ENCODE measurements at regions not wholly inside any gene's neighbourhood (a gene's known extent, or its start where the extent isn't known, plus 50 kb on each side); places are given as distances from the start of the nearest gene placed in this dataset.
"Not testable (repeated sequence)": the region's sequence is repeated elsewhere in the genome, so short reads cannot be mapped to it uniquely, and the experiment has no call there.

DNA sequence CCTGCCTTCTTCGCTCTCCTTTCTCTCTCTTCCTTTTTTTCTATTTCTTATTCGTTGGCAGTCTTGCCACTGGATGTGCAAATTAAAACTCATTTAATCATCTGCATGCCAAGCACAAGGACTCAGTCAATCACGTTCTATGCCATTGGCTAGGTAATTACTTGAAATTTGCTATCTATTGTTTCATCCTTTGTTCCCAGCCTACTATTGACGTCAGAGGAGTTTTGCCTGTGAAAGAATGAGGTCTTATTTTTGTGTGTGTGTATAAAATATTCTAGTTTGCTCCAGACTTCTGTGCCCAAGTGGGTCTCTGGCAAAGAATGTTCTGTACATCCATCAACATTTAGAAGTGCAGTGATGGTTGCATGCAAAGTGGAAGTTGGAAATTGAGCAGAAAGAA lies 132.3 kb upstream of the DOK5 start:
- H3K36me3 Mint-ChIP-seq (ENCODE audit: low read depth) = no peaks in the 10 kb centered on the region
- peaks cover 16% of the 10 kb centered on the region for H3K4me1 Mint-ChIP-seq (ENCODE audit: low read depth)
- H3K27ac Mint-ChIP-seq = no peak overlapping the region
- peaks cover 3% of the 10 kb centered on the region for H3K9me3 Mint-ChIP-seq
- no peak overlapping the region for H3K4me3 Mint-ChIP-seq
- H3K27me3 Mint-ChIP-seq (ENCODE audit: low read depth) = no peaks in the 10 kb centered on the region

DNA sequence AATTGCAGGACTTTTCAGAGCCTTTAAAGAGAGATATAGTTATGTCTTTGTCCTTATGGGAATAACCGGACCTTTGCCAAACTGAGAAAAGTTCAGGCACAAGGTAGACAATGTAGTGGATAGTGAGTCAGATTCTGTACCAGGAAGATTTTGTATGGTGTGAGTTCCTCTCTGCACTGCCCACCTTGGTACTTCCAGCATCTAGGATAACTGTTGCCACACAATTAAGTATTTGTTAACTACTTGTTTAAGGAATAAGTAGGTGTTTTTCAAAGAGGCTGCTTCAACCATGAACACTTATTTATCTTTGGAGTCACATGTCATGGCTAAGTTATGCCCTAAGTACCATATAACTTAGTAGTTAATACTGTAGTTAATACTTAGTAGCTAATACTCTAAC lies 131.8 kb upstream of the DOK5 start:
- H3K27ac Mint-ChIP-seq = no peak overlapping the region
- H3K4me1 Mint-ChIP-seq (ENCODE audit: low read depth) = peaks cover 16% of the 10 kb centered on the region
- H3K9me3 Mint-ChIP-seq = peaks cover 3% of the 10 kb centered on the region
- peaks cover 2% of the 10 kb centered on the region for H3K36me3 Mint-ChIP-seq (ENCODE audit: low read depth)
- H3K27me3 Mint-ChIP-seq (ENCODE audit: low read depth) = no peaks in the 10 kb centered on the region
- no peak overlapping the region for H3K4me3 Mint-ChIP-seq

DNA sequence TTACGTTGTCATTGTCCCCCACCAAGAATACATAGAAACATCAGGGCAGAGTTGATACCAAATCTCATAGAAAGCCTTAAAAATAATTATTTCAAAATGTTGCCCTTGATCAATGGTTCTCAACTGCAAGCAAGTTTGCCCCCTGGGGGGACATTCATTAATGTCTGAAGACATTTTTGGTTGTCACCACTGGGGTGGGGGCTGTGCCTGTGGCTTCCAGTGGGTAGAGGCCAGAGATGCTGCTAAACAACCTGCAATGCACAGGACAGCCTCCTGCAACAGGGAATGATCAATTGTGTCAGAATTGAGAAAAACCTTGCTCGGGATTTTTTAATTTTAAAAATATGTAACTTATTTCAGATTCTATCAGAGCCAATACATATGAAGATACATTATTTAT lies 130.6 kb upstream of the DOK5 start:
- H3K4me3 Mint-ChIP-seq = no peak overlapping the region
- peaks cover 3% of the 10 kb centered on the region for H3K36me3 Mint-ChIP-seq (ENCODE audit: low read depth)
- H3K4me1 Mint-ChIP-seq (ENCODE audit: low read depth) = peaks cover 10% of the 10 kb centered on the region
- no peaks in the 10 kb centered on the region for H3K27me3 Mint-ChIP-seq (ENCODE audit: low read depth)
- no peak overlapping the region for H3K27ac Mint-ChIP-seq
- H3K9me3 Mint-ChIP-seq = peaks cover 3% of the 10 kb centered on the region

DNA sequence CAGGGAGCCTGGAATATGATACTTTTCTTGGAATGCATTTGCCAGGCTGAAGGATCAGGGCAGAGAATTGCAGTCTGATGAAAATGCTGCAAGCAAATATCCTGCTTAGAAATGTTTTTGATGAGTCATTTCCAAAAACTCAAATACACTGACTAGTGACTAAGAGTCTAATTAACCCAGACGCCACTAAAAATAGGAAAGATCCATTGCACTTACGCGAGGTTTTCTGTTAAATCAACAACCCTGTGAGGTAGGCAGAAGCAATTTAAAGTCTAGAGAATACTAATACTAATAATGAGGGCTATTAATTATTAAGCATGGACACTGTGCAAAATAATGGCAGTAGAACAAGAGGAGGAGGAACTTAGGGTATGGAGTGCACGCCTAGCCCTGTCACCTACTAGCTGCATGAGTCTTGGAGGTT lies 130.1 kb upstream of the DOK5 start:
- Mint-ChIP-seq H3K4me1 (ENCODE audit: low read depth) (peaks cover 10% of the 10 kb centered on the region), H3K36me3 (ENCODE audit: low read depth) (peaks cover 3% of the 10 kb centered on the region), H3K4me3 (no peak overlapping the region), H3K27ac (peak overlapping the region; percentile 37), H3K9me3 (peaks cover 3% of the 10 kb centered on the region), H3K27me3 (ENCODE audit: low read depth) (no peaks in the 10 kb centered on the region)

DNA sequence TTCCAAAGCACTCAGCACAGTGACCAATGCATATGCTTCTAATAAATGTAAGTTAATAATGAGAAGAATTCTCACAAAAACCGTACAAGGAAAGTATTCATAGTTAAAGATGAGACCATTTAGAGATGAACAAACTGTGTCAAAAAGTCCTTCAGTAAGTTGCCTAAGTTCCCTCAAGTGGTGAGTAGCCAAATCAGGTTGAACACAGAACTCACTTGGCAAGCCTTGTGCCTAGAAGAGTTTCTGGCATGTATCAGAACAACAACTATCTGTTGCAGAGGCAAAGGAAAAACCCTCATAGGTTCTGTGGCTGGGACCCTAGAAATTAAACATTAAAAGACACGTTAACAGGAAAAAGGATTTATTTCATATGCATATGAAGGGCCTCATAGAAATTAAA lies 129.6 kb upstream of the DOK5 start:
- no peak overlapping the region for H3K27ac Mint-ChIP-seq
- peaks cover 3% of the 10 kb centered on the region for H3K9me3 Mint-ChIP-seq
- no peaks in the 10 kb centered on the region for H3K27me3 Mint-ChIP-seq (ENCODE audit: low read depth)
- no peak overlapping the region for H3K4me3 Mint-ChIP-seq
- H3K36me3 Mint-ChIP-seq (ENCODE audit: low read depth) = peaks cover 3% of the 10 kb centered on the region
- peaks cover 13% of the 10 kb centered on the region for H3K4me1 Mint-ChIP-seq (ENCODE audit: low read depth)

DNA sequence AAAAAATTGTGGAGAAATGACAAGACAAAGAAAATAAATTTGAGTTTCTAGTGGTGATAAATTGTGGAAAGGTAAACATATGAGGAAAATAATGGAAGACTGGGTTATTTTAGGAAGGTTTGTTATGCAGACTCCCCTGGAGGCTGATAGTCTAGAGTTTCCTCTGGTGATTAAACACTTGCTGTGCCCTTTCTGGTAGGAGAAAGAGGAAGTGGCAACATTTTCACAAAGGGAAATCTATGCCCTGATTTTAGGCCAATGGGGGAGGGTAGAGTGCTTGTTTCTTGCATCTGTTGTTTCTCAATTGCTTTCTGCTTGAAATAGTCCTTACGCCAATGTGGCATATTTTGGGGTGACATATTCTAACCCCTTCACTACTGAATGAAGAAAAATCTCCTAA lies 129.1 kb upstream of the DOK5 start:
- H3K27me3 Mint-ChIP-seq (ENCODE audit: low read depth) = no peaks in the 10 kb centered on the region
- H3K4me1 Mint-ChIP-seq (ENCODE audit: low read depth) = peaks cover 13% of the 10 kb centered on the region
- H3K27ac Mint-ChIP-seq = no peak overlapping the region
- peaks cover 3% of the 10 kb centered on the region for H3K9me3 Mint-ChIP-seq
- no peak overlapping the region for H3K4me3 Mint-ChIP-seq
- H3K36me3 Mint-ChIP-seq (ENCODE audit: low read depth) = peaks cover 3% of the 10 kb centered on the region

DNA sequence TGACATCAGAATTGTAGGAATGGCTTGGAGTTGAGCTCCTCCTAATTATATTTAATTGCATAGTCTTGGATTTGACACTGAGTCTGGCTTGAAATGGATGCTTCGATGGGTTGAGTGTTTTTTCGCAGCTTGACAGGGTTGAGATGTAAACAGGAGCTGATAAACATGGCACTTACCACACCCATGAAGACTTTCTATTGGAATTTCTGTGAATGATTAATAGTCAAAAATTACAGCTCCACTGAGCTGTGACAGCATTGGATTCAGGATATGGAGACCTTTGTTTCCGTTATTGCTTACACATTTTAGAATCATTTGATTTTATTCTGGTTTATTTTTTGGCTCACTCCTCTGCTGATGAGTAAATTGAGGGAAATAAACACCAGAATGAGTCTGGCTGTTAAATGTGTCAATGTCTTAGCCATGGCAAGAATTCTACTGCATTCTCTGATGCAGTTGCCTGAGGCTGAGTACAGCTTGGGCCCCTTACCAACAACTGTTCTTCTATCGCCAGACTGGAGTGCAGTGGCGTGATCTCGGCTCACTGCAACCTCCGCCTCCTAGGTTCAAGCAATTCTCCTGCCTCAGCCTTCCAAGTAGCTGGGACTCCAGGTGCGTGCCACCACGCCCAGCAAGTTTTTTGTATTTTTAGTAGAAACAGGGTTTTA lies 128.1 kb upstream of the DOK5 start:
- no peak overlapping the region for H3K27ac Mint-ChIP-seq
- H3K36me3 Mint-ChIP-seq (ENCODE audit: low read depth) = peaks cover 3% of the 10 kb centered on the region
- H3K4me3 Mint-ChIP-seq = no peak overlapping the region
- H3K27me3 Mint-ChIP-seq (ENCODE audit: low read depth) = no peaks in the 10 kb centered on the region
- peaks cover 3% of the 10 kb centered on the region for H3K9me3 Mint-ChIP-seq
- peaks cover 15% of the 10 kb centered on the region for H3K4me1 Mint-ChIP-seq (ENCODE audit: low read depth)

DNA sequence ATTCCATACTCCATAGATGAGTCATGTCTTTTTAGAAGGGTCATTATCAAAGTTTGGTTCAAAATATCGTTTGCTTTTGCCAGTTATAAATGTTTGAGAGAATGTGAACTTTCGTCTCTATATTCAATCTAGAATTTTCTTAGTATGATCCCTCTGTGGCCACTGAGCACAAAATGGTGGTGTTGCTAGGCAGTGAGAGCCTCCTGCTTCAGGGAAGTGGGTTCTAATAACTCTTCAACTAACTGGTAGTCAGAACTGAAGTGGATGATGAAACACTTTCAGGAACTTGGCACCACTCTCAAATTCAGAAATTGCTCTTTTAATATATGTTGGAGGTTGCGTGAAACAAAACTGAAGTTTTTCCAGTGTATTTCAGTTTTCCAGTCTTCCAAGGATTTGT lies 125.0 kb upstream of the DOK5 start:
- no peaks in the 10 kb centered on the region for H3K27me3 Mint-ChIP-seq (ENCODE audit: low read depth)
- no peak overlapping the region for H3K27ac Mint-ChIP-seq
- peaks cover 15% of the 10 kb centered on the region for H3K4me1 Mint-ChIP-seq (ENCODE audit: low read depth)
- peaks cover 6% of the 10 kb centered on the region for H3K9me3 Mint-ChIP-seq
- no peak overlapping the region for H3K4me3 Mint-ChIP-seq
- H3K36me3 Mint-ChIP-seq (ENCODE audit: low read depth) = peaks cover 3% of the 10 kb centered on the region

DNA sequence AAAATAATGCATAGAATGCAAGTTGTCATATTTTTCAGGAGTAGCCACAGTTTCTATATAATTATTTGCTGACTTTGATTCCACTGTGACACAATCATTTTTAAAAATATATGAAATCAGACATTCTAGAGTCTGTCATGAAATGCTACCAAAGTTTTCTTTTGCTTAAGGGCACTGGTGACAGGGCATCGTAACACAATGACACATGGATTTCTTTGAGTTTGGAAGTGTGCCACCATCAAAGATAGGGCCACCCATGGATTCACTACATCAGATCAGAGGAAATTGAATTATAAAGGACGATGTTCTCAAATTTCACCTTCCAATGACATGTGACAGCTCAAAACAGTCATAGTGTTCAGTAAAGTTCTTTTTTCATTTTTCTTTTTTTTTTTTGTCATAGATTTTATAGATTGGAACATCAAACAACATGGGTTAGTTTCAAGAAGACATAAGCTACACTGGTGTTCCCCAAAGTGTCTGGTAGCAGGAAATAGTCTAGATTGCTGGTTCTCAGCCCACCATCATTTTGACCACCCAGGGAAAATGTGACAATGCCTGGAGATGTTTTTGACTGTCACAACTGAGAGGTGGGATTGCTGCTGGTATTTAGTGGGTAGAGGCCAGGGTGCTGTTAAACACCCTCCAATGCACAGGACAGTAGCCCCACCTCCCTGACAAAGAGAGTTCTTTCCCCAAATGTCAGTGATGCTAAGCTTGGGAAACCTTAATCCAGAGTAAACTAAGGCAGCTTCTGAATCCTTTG lies 123.8 kb upstream of the DOK5 start:
- no peak overlapping the region for H3K4me3 Mint-ChIP-seq
- peaks cover 9% of the 10 kb centered on the region for H3K4me1 Mint-ChIP-seq (ENCODE audit: low read depth)
- H3K27me3 Mint-ChIP-seq (ENCODE audit: low read depth) = no peaks in the 10 kb centered on the region
- H3K9me3 Mint-ChIP-seq = peaks cover 6% of the 10 kb centered on the region
- H3K27ac Mint-ChIP-seq = no peak overlapping the region
- peaks cover 3% of the 10 kb centered on the region for H3K36me3 Mint-ChIP-seq (ENCODE audit: low read depth)

DNA sequence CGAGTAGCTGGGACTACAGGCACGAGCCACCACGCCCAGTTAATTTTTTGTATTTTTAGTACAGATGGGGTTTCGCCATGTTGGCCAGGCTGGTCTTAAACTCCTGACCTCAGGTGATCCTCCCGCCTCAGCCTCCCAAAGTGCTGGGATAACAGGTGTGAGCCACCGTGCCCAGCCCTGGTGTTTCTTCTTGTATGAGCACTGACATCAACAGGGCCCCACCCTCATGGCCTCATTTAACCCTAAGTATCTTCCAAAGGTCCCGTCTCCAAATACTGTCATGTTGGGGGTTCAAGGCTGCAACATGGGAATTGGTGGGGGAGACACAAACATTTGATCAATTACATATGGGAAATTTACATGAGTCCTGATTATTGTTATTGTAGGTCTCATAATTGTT lies 122.9 kb upstream of the DOK5 start:
- not testable (repeated sequence) for H3K27me3 Mint-ChIP-seq (ENCODE audit: low read depth); H3K4me3 Mint-ChIP-seq; H3K9me3 Mint-ChIP-seq; H3K4me1 Mint-ChIP-seq (ENCODE audit: low read depth); H3K27ac Mint-ChIP-seq; H3K36me3 Mint-ChIP-seq (ENCODE audit: low read depth)

DNA sequence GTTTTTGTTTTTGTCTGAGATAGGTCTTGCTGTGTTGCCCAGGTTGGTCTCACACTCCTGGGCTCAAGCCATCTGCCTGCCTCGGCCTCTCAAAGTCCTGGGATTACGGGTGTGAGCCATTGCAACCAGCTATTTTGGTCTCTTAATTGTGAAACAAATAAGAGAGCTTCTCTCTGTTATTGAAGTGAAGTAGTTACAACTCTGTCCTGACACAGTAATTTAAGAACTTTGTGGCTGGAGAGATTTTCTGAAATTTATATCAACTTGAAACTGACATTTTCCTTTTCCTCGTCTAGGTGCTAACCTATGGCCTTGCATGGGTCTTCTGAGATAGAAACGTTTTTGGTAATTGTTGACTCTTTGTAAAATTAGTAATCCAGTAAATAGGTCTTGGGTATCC lies 122.1 kb upstream of the DOK5 start:
- no peaks in the 10 kb centered on the region for H3K27me3 Mint-ChIP-seq (ENCODE audit: low read depth)
- H3K9me3 Mint-ChIP-seq = peaks cover 3% of the 10 kb centered on the region
- H3K4me3 Mint-ChIP-seq = no peak overlapping the region
- peaks cover 8% of the 10 kb centered on the region for H3K4me1 Mint-ChIP-seq (ENCODE audit: low read depth)
- H3K27ac Mint-ChIP-seq = no peak overlapping the region
- H3K36me3 Mint-ChIP-seq (ENCODE audit: low read depth) = peaks cover 3% of the 10 kb centered on the region

DNA sequence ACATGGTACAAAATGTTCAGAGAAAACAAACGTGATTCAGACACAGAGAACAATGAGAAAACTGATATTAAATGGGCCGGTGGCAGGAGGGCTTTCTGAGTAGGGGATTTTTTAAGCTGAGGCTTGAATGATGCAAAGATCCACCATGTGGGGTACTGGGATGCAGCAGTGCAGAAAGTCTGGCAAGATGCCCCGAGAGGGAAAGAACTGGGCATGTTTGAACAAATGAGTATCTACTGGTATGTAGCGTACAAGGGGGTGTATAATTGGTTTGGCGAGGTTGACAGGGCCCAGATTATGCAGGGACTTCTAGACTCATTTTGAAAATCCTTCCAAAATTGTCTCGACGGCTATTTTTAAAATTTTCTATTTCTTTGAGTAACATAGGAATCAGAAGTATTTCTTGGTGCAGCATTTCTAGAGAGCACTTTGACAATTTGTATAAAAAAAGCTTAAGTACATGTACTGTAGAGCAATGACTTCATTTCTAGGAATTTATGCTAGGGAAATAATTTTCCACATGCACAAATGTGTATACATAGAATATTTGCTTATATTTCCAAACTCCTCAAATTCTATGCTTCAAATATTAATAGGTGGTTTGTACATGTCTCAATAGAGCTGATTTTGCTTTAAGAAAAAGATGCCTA lies 119.6 kb upstream of the DOK5 start:
- Mint-ChIP-seq H3K27me3 (ENCODE audit: low read depth) (no peaks in the 10 kb centered on the region), H3K27ac (no peak overlapping the region), H3K4me1 (ENCODE audit: low read depth) (peaks cover 6% of the 10 kb centered on the region), H3K36me3 (ENCODE audit: low read depth) (no peaks in the 10 kb centered on the region), H3K4me3 (no peak overlapping the region), H3K9me3 (peaks cover 3% of the 10 kb centered on the region)

DNA sequence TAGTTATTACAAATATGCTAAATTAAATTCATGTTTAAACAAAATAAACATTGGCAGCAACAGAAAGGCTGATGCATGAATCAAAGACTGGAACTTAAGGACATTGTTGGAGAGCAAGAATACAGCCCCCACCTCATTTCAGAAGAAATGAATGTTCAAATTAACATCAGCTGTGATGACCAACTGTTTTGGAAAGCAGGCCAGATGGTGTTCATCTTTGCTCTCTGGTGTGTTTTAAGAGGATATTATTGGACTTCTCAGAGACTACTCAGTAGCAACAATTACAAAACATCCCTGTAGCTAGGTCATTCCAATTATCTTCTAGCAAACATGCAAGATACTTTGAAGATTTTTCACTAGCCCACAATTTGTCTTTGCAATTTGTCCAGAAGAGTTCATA lies 118.6 kb upstream of the DOK5 start:
- no peaks in the 10 kb centered on the region for H3K27me3 Mint-ChIP-seq (ENCODE audit: low read depth)
- no peaks in the 10 kb centered on the region for H3K36me3 Mint-ChIP-seq (ENCODE audit: low read depth)
- no peak overlapping the region for H3K4me3 Mint-ChIP-seq
- peaks cover 3% of the 10 kb centered on the region for H3K9me3 Mint-ChIP-seq
- peaks cover 3% of the 10 kb centered on the region for H3K4me1 Mint-ChIP-seq (ENCODE audit: low read depth)
- no peak overlapping the region for H3K27ac Mint-ChIP-seq

DNA sequence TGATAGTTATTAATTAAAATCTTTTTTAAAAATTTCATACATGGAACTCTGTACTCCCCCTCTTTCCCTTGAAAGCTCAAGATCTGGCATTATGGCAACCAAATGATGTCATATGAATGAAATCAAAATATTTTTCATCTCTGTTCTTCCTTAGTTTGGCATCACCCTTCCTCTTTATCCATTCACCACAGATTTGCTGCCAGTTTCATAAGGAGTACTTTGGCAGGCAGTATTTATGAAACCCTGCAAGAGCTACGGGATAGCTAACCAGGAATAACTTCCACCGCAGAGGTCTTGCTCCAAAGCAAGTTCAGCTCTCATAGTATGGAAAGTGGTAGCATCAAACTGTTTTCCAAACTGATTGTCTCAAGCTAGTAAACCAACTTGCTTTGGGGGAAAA lies 113.9 kb upstream of the DOK5 start:
- Mint-ChIP-seq H3K36me3 (ENCODE audit: low read depth) (no peaks in the 10 kb centered on the region), H3K27ac (no peak overlapping the region), H3K4me3 (no peak overlapping the region), H3K9me3 (no peaks in the 10 kb centered on the region), H3K4me1 (ENCODE audit: low read depth) (no peaks in the 10 kb centered on the region), H3K27me3 (ENCODE audit: low read depth) (no peaks in the 10 kb centered on the region)

DNA sequence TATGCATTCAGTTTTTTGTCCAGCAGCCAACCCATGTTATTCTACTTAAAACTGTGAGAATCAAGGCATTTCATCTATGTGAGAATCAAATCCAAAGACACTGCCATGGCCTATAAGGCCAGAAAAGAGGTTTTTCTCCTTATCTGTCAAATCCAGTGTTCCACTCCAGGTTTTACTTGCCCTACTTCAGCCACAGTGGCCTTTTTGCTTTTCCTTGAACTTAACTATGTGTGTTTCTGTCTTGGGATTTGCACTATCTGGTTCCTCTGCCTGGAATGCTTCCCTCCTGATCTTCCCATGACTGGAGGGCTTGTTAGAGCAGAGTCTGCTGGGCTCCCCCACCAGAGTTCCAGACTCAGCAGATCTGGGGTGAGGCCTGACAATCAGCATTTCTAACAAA lies 113.1 kb upstream of the DOK5 start:
- Mint-ChIP-seq H3K4me3 (no peak overlapping the region), H3K36me3 (ENCODE audit: low read depth) (no peaks in the 10 kb centered on the region), H3K9me3 (no peaks in the 10 kb centered on the region), H3K27ac (no peak overlapping the region), H3K4me1 (ENCODE audit: low read depth) (no peaks in the 10 kb centered on the region), H3K27me3 (ENCODE audit: low read depth) (no peaks in the 10 kb centered on the region)

Data from T-helper 1 cell treated with Interleukin-12 subunit alpha and Interleukin-12 subunit beta and Interleukin-4 antibody, amounts not matched to agents 30 μg/mL and 1 μg/mL, for 36 hours (primary cell).